NCI-H510A treated with DMSO at 0.1 percent for 48 hours (cell line): ENCODE measurements at regions not wholly inside any gene's neighbourhood (a gene's known extent, or its start where the extent isn't known, plus 50 kb on each side); places are given as distances from the start of the nearest gene placed in this dataset.
"Not testable (repeated sequence)": the region's sequence is repeated elsewhere in the genome, so short reads cannot be mapped to it uniquely, and the experiment has no call there.

Source experiments
- DNase-seq: peaks from one replicate; lab custom pipeline; 2025; lab: John Stamatoyannopoulos, UW

GRCh38 chr16:66099306-66099705, 267.2 kb upstream of the CDH5 start:
- DNase-seq, result no peak

GRCh38 chr16:66097751-66098150, 268.7 kb upstream of the CDH5 start:
- DNase-seq, result no peak

GRCh38 chr16:66095676-66096075, 270.8 kb upstream of the CDH5 start:
- no peak for DNase-seq

GRCh38 chr16:66093191-66093590, 273.3 kb upstream of the CDH5 start:
- DNase-seq, result no peak

GRCh38 chr16:66091471-66091891, 275.0 kb upstream of the CDH5 start:
- no peak for DNase-seq

GRCh38 chr16:66088681-66089080, 277.8 kb upstream of the CDH5 start:
- DNase-seq, result no peak

- no peak for DNase-seq
These were observed 279.2 kb upstream of the CDH5 start for GRCh38 chr16:66087308-66087707.

- DNase-seq, result no peak
These were observed 280.8 kb upstream of the CDH5 start for GRCh38 chr16:66085651-66086050.

GRCh38 chr16:66084731-66085130, 281.8 kb upstream of the CDH5 start:
- DNase-seq, result not testable (repeated sequence)

- no peak for DNase-seq
These were observed 282.2 kb upstream of the CDH5 start for GRCh38 chr16:66084306-66084705.

- no peak for DNase-seq
These were observed 283.3 kb upstream of the CDH5 start for GRCh38 chr16:66083171-66083570.

- DNase-seq, result no peak
These were observed 284.1 kb upstream of the CDH5 start for GRCh38 chr16:66082424-66082823.

- DNase-seq, result no peak
These were observed 284.6 kb upstream of the CDH5 start for GRCh38 chr16:66081775-66082366.

- no peak for DNase-seq
These were observed 286.7 kb upstream of the CDH5 start for GRCh38 chr16:66079671-66080334.

GRCh38 chr16:66070140-66070917, 296.2 kb upstream of the CDH5 start:
- peak; percentile 25 for DNase-seq

GRCh38 chr16:66069587-66069986, 296.9 kb upstream of the CDH5 start:
- no peak for DNase-seq

- no peak for DNase-seq
These were observed 300.1 kb upstream of the CDH5 start for GRCh38 chr16:66066404-66066803.

- DNase-seq, result no peak
These were observed 300.6 kb upstream of the CDH5 start for GRCh38 chr16:66065925-66066324.

- no peak for DNase-seq
These were observed 301.5 kb upstream of the CDH5 start for GRCh38 chr16:66064801-66065530.

GRCh38 chr16:66058832-66059231, 307.7 kb upstream of the CDH5 start:
- no peak for DNase-seq

GRCh38 chr16:66058172-66058691, 308.3 kb upstream of the CDH5 start:
- no peak for DNase-seq

GRCh38 chr16:66057057-66057456, 309.4 kb upstream of the CDH5 start:
- no peak for DNase-seq
